Suprapubic skin (tissue), 4 donors: ENCODE measurements at regions not wholly inside any gene's neighbourhood (a gene's known extent, or its start where the extent isn't known, plus 50 kb on each side); places are given as distances from the start of the nearest gene placed in this dataset.

Source experiments
- CTCF ChIP-seq, 2 donors: fragments of 200-600 bp in 1 of 2; fragments of 450-650 bp in 1 of 2; sonication (generic) in 1 of 2; IDR thresholded peaks; one replicate each; pipeline ENCODE4 v1.5.1; 2016 to 2019; ENCODE audit warnings: antibody characterized with exemption in 2 of 2, mild to moderate bottlenecking in 1 of 2, moderate library complexity in 1 of 2
- POLR2A ChIP-seq, 2 donors: fragments of 450-650 bp; IDR thresholded peaks; one replicate each; pipeline ENCODE4 v1.6.1; 2017; ENCODE audit warnings: antibody characterized with exemption in 2 of 2, mild to moderate bottlenecking in 2 of 2, moderate library complexity in 2 of 2
- POLR2AphosphoS5 ChIP-seq, 3 donors: sonication (generic); formaldehyde crosslinking; IDR thresholded peaks; one replicate each; pipeline ENCODE4 v1.6.1; 2017; ENCODE audit warnings: antibody characterized with exemption in 3 of 3

DNA sequence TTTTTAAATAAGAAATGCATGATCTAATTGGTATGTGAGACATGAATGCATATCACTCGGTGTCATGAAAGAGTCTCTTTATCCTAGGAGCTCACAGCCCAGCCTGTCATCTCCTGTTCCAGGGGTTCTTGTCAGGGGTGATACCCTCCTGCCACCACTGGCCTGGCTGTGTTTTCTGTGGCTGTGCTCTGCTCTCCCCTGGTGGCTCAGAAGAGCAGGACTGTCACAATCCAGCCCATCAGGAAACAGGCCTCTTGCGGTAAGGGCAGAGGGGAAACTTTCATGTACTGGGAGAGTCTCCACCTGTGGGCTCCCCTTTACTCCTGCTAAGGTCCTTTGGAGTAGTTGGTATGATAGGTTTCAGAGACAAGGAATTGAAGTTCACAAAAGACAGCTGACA, 240.2 kb upstream of the GLRA1 start:
- TF ChIP-seq POLR2AphosphoS5 (IDR thresholded peaks at IDR 0.05) (no peak), CTCF (IDR thresholded peaks at IDR 0.05) (no peak), POLR2A (IDR thresholded peaks at IDR 0.05) (no peak)
